RWPE1 (cell line): ENCODE measurements at regions not wholly inside any gene's neighbourhood (a gene's known extent, or its start where the extent isn't known, plus 50 kb on each side); places are given as distances from the start of the nearest gene placed in this dataset.
"Not testable (repeated sequence)": the region's sequence is repeated elsewhere in the genome, so short reads cannot be mapped to it uniquely, and the experiment has no call there.

ENCODE experiments used
- CTCF ChIA-PET: fragments of 350-600 bp; sonication (Branson Sonifier 250); formaldehyde crosslinking; extraction: SDS; loops from one replicate; lab custom pipeline; 2021; lab: Yijun Ruan, JAX
- POLR2A ChIA-PET: fragments of 400-600 bp; formaldehyde crosslinking; extraction: SDS; loops from one replicate; lab custom pipeline; 2020; ENCODE audit warnings: antibody characterized with exemption; ENCODE audit not compliant: low non-redundant PET; lab: Yijun Ruan, JAX
- DNase-seq: peaks from one replicate; pipeline ENCODE4 v3.0.0; 2012; ENCODE audit warnings: low spot score
- H3K27ac ChIP-seq: fragments of 450-650 bp; 2 replicates; pipeline ENCODE4 v1.5.1; 2017
- TF ChIP-seq, protein P1 (sequence below): fragments of 450-650 bp; conservative IDR thresholded peaks from 2 replicates; pipeline ENCODE4 v1.5.1; 2017; ENCODE audit warnings: low read depth, mild to moderate bottlenecking

DNA sequence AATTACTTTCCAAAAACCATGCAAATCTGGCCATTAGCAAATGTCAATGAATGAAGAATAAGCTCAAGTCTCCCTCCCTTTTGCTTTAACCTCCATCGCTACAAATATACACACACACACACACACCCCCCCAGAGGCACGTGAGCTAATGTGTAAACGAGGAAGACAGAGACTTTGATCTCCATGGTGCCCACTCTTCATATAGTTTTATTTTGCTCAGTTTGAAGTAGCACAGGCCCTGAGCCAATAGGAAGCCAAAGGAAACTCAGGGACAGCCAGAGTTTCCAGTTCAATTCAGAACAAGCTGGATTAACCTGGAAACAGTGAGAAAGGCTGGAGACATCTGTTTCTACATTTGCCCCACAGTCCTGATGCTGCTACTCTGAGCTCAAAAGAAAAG is 248.4 kb upstream of the MEIS1 start:
- no peak overlapping the region for H3K27ac ChIP-seq
- CTCF ChIA-PET, result interaction anchor here (0.7 kb wide), 1 partner anchor 304 kb away, joined by 4 read pairs; no protein-coding TSS in a partner anchor
- no peak for DNase-seq
- TF ChIP-seq, protein P1, sequence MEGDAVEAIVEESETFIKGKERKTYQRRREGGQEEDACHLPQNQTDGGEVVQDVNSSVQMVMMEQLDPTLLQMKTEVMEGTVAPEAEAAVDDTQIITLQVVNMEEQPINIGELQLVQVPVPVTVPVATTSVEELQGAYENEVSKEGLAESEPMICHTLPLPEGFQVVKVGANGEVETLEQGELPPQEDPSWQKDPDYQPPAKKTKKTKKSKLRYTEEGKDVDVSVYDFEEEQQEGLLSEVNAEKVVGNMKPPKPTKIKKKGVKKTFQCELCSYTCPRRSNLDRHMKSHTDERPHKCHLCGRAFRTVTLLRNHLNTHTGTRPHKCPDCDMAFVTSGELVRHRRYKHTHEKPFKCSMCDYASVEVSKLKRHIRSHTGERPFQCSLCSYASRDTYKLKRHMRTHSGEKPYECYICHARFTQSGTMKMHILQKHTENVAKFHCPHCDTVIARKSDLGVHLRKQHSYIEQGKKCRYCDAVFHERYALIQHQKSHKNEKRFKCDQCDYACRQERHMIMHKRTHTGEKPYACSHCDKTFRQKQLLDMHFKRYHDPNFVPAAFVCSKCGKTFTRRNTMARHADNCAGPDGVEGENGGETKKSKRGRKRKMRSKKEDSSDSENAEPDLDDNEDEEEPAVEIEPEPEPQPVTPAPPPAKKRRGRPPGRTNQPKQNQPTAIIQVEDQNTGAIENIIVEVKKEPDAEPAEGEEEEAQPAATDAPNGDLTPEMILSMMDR, result no peak
- POLR2A ChIA-PET, result no interaction called here

DNA sequence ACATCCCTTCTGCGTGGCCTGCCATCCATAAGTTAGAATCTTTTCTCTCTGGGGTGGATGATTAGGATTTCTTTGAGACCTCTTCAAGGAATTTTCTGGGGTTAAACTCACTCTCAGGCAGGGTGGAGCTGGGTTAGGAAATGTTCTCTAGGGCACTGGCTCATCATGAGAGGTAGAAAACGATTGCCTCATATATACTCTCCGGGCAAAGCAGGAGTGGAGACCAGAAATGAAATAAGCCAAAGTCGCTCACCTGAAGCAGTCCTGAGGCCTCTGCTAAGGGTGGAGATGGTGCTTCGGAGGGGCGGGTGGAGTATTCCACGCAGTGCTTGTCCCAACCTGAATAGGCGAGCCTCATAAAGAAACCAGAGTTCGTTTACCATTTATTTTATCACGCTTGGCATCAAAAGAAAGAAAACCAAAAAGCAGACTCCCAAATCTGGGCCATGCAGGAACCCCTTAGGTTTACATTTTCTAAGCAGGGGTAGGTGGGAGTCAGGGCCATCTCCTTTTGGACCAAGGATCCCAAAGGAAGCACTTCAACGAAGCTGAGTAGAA is 249.3 kb upstream of the MEIS1 start:
- ChIA-PET CTCF (no interaction called here), POLR2A (no interaction called here)
- TF ChIP-seq, protein P1, result no peak
- no peak for DNase-seq
- peak overlapping the region; percentile 20; the same call in 1 of the 2 replicates for H3K27ac ChIP-seq

DNA sequence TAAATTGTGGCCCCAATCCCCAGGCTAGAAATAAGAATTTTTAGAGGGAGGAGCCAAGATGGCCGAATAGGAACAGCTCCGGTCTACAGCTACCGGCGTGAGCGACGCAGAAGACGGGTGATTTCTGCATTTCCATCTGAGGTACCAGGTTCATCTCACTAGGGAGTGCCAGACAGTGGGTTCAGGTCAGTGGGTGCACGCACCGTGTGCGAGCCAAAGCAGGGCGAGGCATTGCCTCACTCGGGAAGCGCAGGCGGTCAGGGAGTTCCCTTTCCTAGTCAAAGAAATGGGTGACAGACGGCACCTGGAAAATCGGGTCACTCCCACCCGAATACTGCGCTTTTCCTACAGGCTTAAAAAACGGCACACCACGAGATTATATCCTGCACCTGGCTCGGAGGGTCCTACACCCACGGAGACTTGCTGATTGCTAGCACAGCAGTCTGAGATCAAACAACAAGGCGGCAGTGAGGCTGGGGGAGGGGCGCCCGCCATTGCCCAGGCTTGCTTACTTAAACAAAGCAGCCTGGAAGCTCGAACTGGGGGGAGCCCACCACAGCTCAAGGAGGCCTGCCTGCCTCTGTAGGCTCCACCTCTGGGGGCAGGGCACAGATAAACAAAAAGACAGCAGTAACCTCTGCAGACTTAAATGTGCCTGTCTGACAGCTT is 257.7 kb upstream of the MEIS1 start:
- CTCF ChIA-PET, DNase-seq, POLR2A ChIA-PET, H3K27ac ChIP-seq: not testable (repeated sequence)

DNA sequence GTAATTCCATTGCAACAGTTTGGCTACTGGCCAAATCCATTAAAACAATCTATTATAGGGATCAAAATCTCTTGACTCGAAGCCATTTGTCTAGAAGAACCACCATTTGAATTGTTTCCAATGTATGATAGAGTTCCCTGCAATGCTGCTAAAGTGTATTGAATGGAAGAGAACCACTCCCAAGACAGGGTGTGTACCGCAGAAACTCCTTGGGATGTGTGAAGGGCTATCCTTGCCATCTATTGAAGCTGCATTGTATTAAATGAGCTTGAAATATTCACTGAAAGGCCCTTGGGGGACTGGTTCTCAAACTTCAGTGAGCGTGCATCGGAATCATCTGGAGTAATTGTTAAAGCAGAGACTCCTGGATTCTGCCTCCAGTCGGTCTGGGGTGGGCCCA is 260.4 kb upstream of the MEIS1 start:
- CTCF ChIA-PET, result no interaction called here

DNA sequence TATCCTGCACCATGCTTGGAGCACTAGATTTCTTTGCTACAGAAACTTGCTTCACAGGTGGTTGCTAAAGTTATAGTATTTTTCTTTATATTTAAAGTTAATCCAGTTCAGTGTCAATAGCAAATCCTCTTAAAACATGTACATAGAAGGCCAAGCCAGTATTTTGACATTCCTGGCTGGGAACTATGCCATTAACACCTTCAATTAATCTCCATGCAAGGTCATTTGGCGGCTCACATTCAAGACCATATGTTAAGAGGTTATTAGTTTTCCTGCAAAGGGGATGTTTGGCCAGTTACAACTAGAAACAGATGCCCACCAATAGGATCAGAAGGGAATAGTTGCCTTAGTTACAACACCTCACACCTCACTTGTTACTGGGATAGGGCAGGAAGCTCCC is 261.3 kb upstream of the MEIS1 start:
- TF ChIP-seq, protein P1, result no peak
- ChIA-PET POLR2A (no interaction called here), CTCF (interaction anchor here (0.7 kb wide), 1 partner anchor 47 kb away, joined by 4 read pairs; no protein-coding TSS in a partner anchor)
- H3K27ac ChIP-seq, result no peak overlapping the region
- no peak for DNase-seq

More for the DNA sequence above, 260.4 kb upstream of the MEIS1 start:
- H3K27ac ChIP-seq, result no peak overlapping the region
- no peak for DNase-seq
- POLR2A ChIA-PET, result interaction anchor here (0.5 kb wide), 1 partner anchor 1540 kb away, joined by 3 read pairs; no protein-coding TSS in a partner anchor
- TF ChIP-seq, protein P1, result no peak

DNA sequence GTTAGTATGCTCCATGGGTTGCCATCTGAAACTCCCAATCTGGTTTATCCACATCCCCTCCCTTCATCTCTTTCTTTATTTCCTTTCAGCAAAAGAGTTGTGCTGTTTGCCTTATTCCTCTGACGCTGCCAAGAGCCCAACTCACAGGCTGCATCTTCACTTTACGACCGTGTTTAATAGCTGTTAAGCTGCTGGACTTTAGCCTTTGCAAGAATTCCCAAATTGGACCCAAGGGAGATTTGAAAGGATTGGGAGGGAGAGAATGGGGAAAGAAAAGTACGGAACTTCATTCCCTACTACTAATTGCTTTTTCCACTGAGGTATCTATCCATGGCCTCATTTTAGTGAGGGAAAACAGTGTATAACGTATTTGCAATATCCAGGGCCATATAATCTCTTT is 263.4 kb upstream of the MEIS1 start:
- no peak for DNase-seq
- TF ChIP-seq, protein P1, result no peak
- ChIA-PET POLR2A (no interaction called here), CTCF (no interaction called here)
- H3K27ac ChIP-seq, result no peak overlapping the region

DNA sequence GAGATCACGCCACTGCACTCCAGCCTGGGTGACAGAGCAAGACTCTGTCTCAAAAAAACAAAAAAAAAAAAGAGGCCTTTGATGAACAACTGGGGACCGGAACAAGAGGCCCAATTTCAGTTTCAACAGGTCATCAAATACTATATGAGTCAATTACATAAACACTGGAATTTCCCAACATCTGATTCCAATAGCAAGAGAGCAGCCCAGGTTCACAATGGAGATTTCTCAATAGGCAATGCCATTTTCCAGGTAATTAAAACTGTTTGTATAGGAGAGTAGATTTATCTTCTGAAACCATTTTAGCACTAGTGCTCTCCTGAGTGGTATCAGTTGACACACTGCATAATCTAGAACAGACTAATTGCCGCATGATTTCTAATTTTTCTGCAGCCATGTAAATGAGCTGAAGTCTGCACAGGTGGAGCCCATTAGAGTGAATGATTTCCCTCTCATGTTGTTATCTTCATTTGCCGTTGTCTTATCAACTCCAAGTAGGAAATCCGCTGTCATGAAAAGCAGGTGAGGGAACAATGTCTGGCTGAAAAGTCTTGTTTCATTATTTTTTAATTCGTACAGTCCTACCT is 264.1 kb upstream of the MEIS1 start:
- POLR2A ChIA-PET, result no interaction called here
- DNase-seq, result peak; percentile 20
- H3K27ac ChIP-seq, result no peak overlapping the region
- CTCF ChIA-PET, result no interaction called here
- TF ChIP-seq, protein P1, result no peak
